HG03565 (cell line): ENCODE measurements at regions not wholly inside any gene's neighbourhood (a gene's known extent, or its start where the extent isn't known, plus 50 kb on each side); places are given as distances from the start of the nearest gene placed in this dataset.
"Not testable (repeated sequence)": the region's sequence is repeated elsewhere in the genome, so short reads cannot be mapped to it uniquely, and the experiment has no call there.

Source experiments
- ATAC-seq: cut with Tn5 transposase; IDR thresholded peaks from one replicate; pipeline ENCODE4 v1.9.1; 2021; ENCODE audit warnings: mild to moderate bottlenecking, moderate library complexity; ENCODE audit not compliant: unreplicated experiment

GRCh38 chr6:103826209-103826608 is 1033.5 kb downstream of the HACE1 start:
- ATAC-seq: no peak

GRCh38 chr6:103820148-103820547 is 1039.6 kb downstream of the HACE1 start:
- ATAC-seq: no peak

- ATAC-seq: no peak
Observed at GRCh38 chr6:103819509-103819908, 1040.2 kb downstream of the HACE1 start.

- ATAC-seq: no peak
Observed at GRCh38 chr6:103812970-103813369, 1046.7 kb downstream of the HACE1 start.

- not testable (repeated sequence) for ATAC-seq
Observed at GRCh38 chr6:103801901-103802479, 1057.7 kb downstream of the HACE1 start.

- ATAC-seq: no peak
Observed at GRCh38 chr6:103799971-103800670, 1059.6 kb downstream of the HACE1 start.

- no peak for ATAC-seq
Observed at GRCh38 chr6:103798166-103798565, 1061.6 kb downstream of the HACE1 start.

- ATAC-seq: no peak
Observed at GRCh38 chr6:103797738-103798137, 1062.0 kb downstream of the HACE1 start.

GRCh38 chr6:103791458-103791857 is 1068.3 kb downstream of the HACE1 start:
- ATAC-seq: no peak

- ATAC-seq: no peak
Observed at GRCh38 chr6:103784117-103784516, 1075.6 kb downstream of the HACE1 start.

GRCh38 chr6:103783329-103783728 is 1076.4 kb downstream of the HACE1 start:
- no peak for ATAC-seq

GRCh38 chr6:103769431-103769830 is 1090.3 kb downstream of the HACE1 start:
- no peak for ATAC-seq

GRCh38 chr6:103750603-103751002 is 1109.1 kb downstream of the HACE1 start:
- ATAC-seq: no peak

GRCh38 chr6:103734016-103734415 is 1125.7 kb downstream of the HACE1 start:
- no peak for ATAC-seq

- no peak for ATAC-seq
Observed at GRCh38 chr6:103729658-103730057, 1130.1 kb downstream of the HACE1 start.

GRCh38 chr6:103723438-103724322 is 1136.0 kb downstream of the HACE1 start:
- ATAC-seq: peak; percentile 75

- ATAC-seq: no peak
Observed at GRCh38 chr6:103722683-103723082, 1137.0 kb downstream of the HACE1 start.

- no peak for ATAC-seq
Observed at GRCh38 chr6:103721923-103722322, 1137.8 kb downstream of the HACE1 start.

- no peak for ATAC-seq
Observed at GRCh38 chr6:103720393-103720792, 1139.3 kb downstream of the HACE1 start.

- no peak for ATAC-seq
Observed at GRCh38 chr6:103719545-103719944, 1140.2 kb downstream of the HACE1 start.

GRCh38 chr6:103715269-103715668 is 1144.5 kb downstream of the HACE1 start:
- ATAC-seq: no peak

GRCh38 chr6:103709236-103709635 is 1150.5 kb downstream of the HACE1 start:
- not testable (repeated sequence) for ATAC-seq
